Nephron progenitor cell (in vitro differentiated cells): ENCODE measurements at regions not wholly inside any gene's neighbourhood (a gene's known extent, or its start where the extent isn't known, plus 50 kb on each side); places are given as distances from the start of the nearest gene placed in this dataset.

Experiments
- DNase-seq: peaks from one replicate; pipeline ENCODE4 v3.0.0; 2021
- H3K27ac Mint-ChIP-seq: 2 replicates; pipeline ENCODE4 v1.8.0; 2021; ENCODE audit warnings: mild to moderate bottlenecking, moderate library complexity, mixed read lengths
- H3K27me3 Mint-ChIP-seq: 2 replicates; pipeline ENCODE4 v1.8.0; 2021; ENCODE audit warnings: mild to moderate bottlenecking, low read depth, mixed read lengths; ENCODE audit not compliant: poor library complexity
- H3K36me3 Mint-ChIP-seq: 2 replicates; pipeline ENCODE4 v1.8.0; 2021; ENCODE audit warnings: low read depth, mixed read lengths
- H3K4me1 Mint-ChIP-seq: 2 replicates; pipeline ENCODE4 v1.8.0; 2021; ENCODE audit warnings: mixed read lengths
- H3K4me3 Mint-ChIP-seq: 2 replicates; pipeline ENCODE4 v1.8.0; 2021; ENCODE audit warnings: mild to moderate bottlenecking, moderate library complexity, mixed read lengths
- H3K9me3 Mint-ChIP-seq: 2 replicates; pipeline ENCODE4 v1.8.0; 2021; ENCODE audit warnings: mild to moderate bottlenecking, moderate library complexity, mixed read lengths
- TF ChIP-seq, protein P1 (sequence below): fragments of 200-600 bp; sonication (generic); IDR thresholded peaks from 2 replicates; pipeline ENCODE4 v1.5.0; 2021; ENCODE audit warnings: antibody characterized with exemption

DNA sequence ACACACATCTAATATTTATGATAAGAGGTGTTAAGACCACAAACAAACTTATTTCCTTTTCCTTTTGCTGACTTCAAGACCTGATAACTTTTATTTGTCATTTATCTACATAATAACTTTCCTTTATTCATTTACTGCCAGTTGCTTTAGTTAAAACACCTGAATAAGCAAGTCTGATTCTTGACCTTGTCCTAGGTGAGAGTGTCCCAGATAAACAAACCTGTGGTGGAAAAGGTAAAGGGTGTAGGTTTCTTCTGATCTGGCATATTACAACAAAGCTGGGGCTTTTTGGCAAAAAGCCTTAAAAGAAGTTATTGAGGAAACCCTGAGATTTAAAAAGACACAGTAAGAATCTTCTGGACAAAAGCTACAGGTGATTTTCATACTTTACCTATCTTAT lies 191.5 kb downstream of the ZBBX start:
- peaks cover 10% of the 10 kb centered on the region for H3K9me3 Mint-ChIP-seq
- TF ChIP-seq, protein P1, sequence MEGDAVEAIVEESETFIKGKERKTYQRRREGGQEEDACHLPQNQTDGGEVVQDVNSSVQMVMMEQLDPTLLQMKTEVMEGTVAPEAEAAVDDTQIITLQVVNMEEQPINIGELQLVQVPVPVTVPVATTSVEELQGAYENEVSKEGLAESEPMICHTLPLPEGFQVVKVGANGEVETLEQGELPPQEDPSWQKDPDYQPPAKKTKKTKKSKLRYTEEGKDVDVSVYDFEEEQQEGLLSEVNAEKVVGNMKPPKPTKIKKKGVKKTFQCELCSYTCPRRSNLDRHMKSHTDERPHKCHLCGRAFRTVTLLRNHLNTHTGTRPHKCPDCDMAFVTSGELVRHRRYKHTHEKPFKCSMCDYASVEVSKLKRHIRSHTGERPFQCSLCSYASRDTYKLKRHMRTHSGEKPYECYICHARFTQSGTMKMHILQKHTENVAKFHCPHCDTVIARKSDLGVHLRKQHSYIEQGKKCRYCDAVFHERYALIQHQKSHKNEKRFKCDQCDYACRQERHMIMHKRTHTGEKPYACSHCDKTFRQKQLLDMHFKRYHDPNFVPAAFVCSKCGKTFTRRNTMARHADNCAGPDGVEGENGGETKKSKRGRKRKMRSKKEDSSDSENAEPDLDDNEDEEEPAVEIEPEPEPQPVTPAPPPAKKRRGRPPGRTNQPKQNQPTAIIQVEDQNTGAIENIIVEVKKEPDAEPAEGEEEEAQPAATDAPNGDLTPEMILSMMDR, result no peak
- no peak for DNase-seq
- H3K27me3 Mint-ChIP-seq, result no peaks in the 10 kb centered on the region
- no peak overlapping the region for H3K4me3 Mint-ChIP-seq
- H3K36me3 Mint-ChIP-seq, result no peaks in the 10 kb centered on the region
- no peaks in the 10 kb centered on the region for H3K4me1 Mint-ChIP-seq
- H3K27ac Mint-ChIP-seq, result no peak overlapping the region

DNA sequence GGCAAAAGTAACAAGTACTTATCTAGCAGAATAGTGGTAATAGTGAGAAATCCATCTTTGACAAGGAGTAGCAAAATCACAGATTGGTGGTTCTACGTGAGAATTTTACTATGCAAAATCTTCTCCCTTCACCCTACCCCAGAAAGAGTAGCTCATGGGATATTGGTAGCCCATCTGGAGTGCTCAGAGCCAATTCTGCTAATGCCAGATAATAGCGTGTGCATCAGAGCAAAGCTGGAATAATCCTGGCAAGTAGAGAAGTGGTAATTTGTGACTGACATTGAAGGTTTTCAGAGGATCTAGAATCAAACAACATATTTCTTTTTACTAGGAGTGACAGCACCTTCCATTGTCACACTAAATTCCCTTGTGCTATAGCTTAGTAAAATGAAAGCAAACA lies 192.9 kb downstream of the ZBBX start:
- H3K36me3 Mint-ChIP-seq, result no peaks in the 10 kb centered on the region

DNA sequence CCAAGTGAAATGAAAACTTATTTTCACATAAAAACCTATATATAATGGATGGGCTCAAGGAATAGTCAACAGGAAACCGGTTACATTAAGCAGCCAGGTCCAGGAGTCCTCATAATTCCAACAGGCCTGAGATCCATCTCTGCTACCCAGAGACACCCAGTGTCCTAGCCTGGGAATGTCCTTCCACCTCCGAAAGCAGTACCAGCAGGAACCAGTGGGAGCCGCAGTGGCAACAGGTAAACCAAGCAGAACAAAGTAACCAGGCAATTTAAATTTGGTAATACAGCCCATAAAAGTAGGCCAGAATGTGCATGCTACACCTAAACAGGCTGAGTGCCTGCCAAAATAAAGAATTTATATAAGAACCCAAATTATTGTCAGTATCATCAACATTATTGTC lies 195.6 kb downstream of the ZBBX start:
- H3K9me3 Mint-ChIP-seq, result no peaks in the 10 kb centered on the region
- H3K27me3 Mint-ChIP-seq, result no peaks in the 10 kb centered on the region
- H3K4me1 Mint-ChIP-seq, result no peaks in the 10 kb centered on the region
- H3K36me3 Mint-ChIP-seq, result no peaks in the 10 kb centered on the region
- DNase-seq, result peak; percentile 5
- no peak overlapping the region for H3K27ac Mint-ChIP-seq
- H3K4me3 Mint-ChIP-seq, result no peak overlapping the region
- TF ChIP-seq, protein P1, result peak; percentile 6

More for the DNA sequence above, 192.9 kb downstream of the ZBBX start:
- no peak for DNase-seq
- TF ChIP-seq, protein P1, result no peak
- Mint-ChIP-seq H3K27ac (no peak overlapping the region), H3K9me3 (peaks cover 3% of the 10 kb centered on the region), H3K4me1 (no peaks in the 10 kb centered on the region), H3K27me3 (no peaks in the 10 kb centered on the region), H3K4me3 (no peak overlapping the region)

DNA sequence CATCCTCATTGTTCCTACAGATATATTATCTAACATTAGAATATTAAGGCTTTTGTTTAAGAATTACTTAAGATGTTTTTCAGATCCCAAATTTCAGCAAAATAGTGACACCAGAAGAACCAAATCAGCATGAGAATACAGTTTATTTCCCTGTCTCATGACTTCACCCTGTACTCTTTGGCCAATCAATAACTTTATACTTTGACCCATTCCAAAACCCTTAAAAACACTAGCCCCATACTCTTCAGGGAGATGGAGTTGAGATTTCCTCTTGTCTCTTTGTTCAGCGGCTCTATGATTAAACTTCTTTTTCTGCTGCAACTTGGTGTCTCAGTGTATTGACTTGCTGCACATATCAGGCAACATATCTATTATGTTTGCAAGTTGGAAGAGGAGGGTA lies 207.7 kb downstream of the ZBBX start:
- no peaks in the 10 kb centered on the region for H3K4me1 Mint-ChIP-seq
- H3K4me3 Mint-ChIP-seq, result no peak overlapping the region
- TF ChIP-seq, protein P1, result no peak
- no peaks in the 10 kb centered on the region for H3K36me3 Mint-ChIP-seq
- H3K27ac Mint-ChIP-seq, result no peak overlapping the region
- DNase-seq, result no peak
- no peaks in the 10 kb centered on the region for H3K27me3 Mint-ChIP-seq
- H3K9me3 Mint-ChIP-seq, result peaks cover 16% of the 10 kb centered on the region

DNA sequence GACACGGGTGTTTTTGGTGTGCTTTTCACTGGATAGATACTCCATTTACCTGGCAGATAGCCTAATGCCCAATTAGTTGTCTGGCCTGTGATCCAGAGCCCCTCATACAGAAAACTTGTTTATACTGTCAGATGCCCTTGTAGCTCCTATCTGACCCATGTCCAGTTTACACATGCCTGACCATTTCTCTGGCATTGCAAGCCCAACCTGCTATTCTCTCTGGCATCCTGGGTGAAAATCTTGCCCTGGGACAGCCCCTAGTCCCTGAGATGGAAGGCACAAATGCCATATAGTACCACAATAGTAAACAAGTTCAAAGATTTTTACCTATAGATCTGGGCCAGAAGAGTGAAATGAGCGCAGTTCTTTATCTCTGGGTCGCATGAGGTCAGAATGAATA lies 212.6 kb downstream of the ZBBX start:
- H3K36me3 Mint-ChIP-seq, result no peaks in the 10 kb centered on the region

More for the DNA sequence above, 212.6 kb downstream of the ZBBX start:
- Mint-ChIP-seq H3K9me3 (no peaks in the 10 kb centered on the region), H3K4me1 (no peaks in the 10 kb centered on the region), H3K27me3 (no peaks in the 10 kb centered on the region), H3K4me3 (no peak overlapping the region), H3K27ac (no peak overlapping the region)
- no peak for DNase-seq
- TF ChIP-seq, protein P1, result no peak
